A549 (cell line): ENCODE measurements at regions not wholly inside any gene's neighbourhood (a gene's known extent, or its start where the extent isn't known, plus 50 kb on each side); places are given as distances from the start of the nearest gene placed in this dataset.

ENCODE experiments used
- CEBPB ChIP-seq, 2 experiments: fragments of >200 bp in 1 of 2; sonication (Bioruptor Twin) in 1 of 2; formaldehyde crosslinking in 1 of 2; IDR thresholded peaks; 2 replicates each; pipeline ENCODE4 v1.6.1; 2012 to 2016
- CHD2 ChIP-seq: fragments of 150-350 bp; IDR thresholded peaks from 2 replicates; pipeline ENCODE4 v1.6.1; 2014; ENCODE audit warnings: low read length; ENCODE audit not compliant: partially characterized antibody
- ESRRA ChIP-seq: fragments of 150-350 bp; IDR thresholded peaks from 2 replicates; pipeline ENCODE4 v1.6.1; 2014; ENCODE audit warnings: mild to moderate bottlenecking, low read length, borderline replicate concordance
- JUN ChIP-seq, 2 experiments: fragments of >200 bp; sonication (Bioruptor Twin); formaldehyde crosslinking; IDR thresholded peaks; 2 replicates in 1 of 2; 3 replicates in 1 of 2; pipeline ENCODE4 v1.6.1; 2016 to 2017
- MAZ ChIP-seq: fragments of 150-350 bp; IDR thresholded peaks from 2 replicates; pipeline ENCODE4 v1.6.1; 2014; ENCODE audit warnings: antibody characterized with exemption, low read depth, low read length, borderline replicate concordance
- MYC ChIP-seq: IDR thresholded peaks from 2 replicates; pipeline ENCODE4 v1.6.1; 2012; ENCODE audit warnings: mild to moderate bottlenecking, inconsistent platforms, low read length, improper control_type of control experiment, borderline replicate concordance
- POLR2A ChIP-seq: IDR thresholded peaks from 2 replicates; pipeline ENCODE4 v1.6.1; 2012; ENCODE audit warnings: mild to moderate bottlenecking, low read length
- RAD21 ChIP-seq, 2 experiments: fragments of >200 bp in 1 of 2; sonication (Bioruptor Twin) in 1 of 2; formaldehyde crosslinking in 1 of 2; IDR thresholded peaks in 1 of 2; conservative IDR thresholded peaks in 1 of 2; 2 replicates in 1 of 2; 3 replicates in 1 of 2; pipeline ENCODE4 v1.6.1; 2012 to 2018; ENCODE audit warnings: inconsistent platforms in 1 of 2
- SREBF2 ChIP-seq: fragments of 450-650 bp; IDR thresholded peaks from 2 replicates; pipeline ENCODE4 v1.6.1; 2014; ENCODE audit warnings: mild to moderate bottlenecking, moderate library complexity
- TF ChIP-seq, protein P1 (sequence below): fragments of >200 bp; sonication (Bioruptor Twin); formaldehyde crosslinking; IDR thresholded peaks from 3 replicates; pipeline ENCODE4 v1.5.1; 2016
- TF ChIP-seq, protein P2 (sequence below): fragments of 450-650 bp; IDR thresholded peaks from 2 replicates; pipeline ENCODE4 v1.6.1; 2014; ENCODE audit warnings: antibody characterized with exemption
- TF ChIP-seq, protein P3 (sequence below): IDR thresholded peaks from 2 replicates; pipeline ENCODE4 v1.6.1; 2012

DNA sequence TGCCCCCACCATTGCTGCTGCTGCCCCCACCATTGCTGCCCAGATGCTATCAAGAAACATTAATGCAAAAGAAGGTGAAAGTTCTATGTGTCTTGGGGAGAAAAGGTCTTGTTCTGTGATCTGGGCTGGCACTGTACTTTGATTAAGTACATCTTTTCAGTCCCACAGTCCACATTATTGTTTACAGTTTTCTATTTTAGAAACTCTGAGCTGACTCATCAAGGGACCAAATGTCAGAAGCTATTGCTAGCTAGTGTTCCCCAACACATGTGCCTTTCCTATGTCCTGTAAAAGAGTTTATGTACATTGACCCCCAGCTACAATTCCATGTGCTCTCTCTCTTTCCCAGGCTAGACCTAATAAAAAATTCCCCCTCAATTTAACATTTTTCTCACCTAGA is 264.7 kb upstream of the NECTIN3 start:
- TF ChIP-seq, protein P1, sequence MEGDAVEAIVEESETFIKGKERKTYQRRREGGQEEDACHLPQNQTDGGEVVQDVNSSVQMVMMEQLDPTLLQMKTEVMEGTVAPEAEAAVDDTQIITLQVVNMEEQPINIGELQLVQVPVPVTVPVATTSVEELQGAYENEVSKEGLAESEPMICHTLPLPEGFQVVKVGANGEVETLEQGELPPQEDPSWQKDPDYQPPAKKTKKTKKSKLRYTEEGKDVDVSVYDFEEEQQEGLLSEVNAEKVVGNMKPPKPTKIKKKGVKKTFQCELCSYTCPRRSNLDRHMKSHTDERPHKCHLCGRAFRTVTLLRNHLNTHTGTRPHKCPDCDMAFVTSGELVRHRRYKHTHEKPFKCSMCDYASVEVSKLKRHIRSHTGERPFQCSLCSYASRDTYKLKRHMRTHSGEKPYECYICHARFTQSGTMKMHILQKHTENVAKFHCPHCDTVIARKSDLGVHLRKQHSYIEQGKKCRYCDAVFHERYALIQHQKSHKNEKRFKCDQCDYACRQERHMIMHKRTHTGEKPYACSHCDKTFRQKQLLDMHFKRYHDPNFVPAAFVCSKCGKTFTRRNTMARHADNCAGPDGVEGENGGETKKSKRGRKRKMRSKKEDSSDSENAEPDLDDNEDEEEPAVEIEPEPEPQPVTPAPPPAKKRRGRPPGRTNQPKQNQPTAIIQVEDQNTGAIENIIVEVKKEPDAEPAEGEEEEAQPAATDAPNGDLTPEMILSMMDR, result no peak
- no peak for TF ChIP-seq MAZ
- TF ChIP-seq POLR2A, result no peak
- no peak for TF ChIP-seq MYC
- TF ChIP-seq, protein P2, sequence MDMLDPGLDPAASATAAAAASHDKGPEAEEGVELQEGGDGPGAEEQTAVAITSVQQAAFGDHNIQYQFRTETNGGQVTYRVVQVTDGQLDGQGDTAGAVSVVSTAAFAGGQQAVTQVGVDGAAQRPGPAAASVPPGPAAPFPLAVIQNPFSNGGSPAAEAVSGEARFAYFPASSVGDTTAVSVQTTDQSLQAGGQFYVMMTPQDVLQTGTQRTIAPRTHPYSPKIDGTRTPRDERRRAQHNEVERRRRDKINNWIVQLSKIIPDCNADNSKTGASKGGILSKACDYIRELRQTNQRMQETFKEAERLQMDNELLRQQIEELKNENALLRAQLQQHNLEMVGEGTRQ, result no peak
- no peak for TF ChIP-seq CEBPB (IDR thresholded peaks at IDR 0.05)
- TF ChIP-seq, protein P3, sequence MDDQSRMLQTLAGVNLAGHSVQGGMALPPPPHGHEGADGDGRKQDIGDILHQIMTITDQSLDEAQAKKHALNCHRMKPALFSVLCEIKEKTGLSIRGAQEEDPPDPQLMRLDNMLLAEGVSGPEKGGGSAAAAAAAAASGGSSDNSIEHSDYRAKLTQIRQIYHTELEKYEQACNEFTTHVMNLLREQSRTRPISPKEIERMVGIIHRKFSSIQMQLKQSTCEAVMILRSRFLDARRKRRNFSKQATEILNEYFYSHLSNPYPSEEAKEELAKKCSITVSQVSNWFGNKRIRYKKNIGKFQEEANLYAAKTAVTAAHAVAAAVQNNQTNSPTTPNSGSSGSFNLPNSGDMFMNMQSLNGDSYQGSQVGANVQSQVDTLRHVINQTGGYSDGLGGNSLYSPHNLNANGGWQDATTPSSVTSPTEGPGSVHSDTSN, result no peak
- no peak for TF ChIP-seq SREBF2
- no peak for TF ChIP-seq ESRRA
- no peak for TF ChIP-seq JUN (IDR thresholded peaks at IDR 0.05)
- no peak for TF ChIP-seq RAD21 (conservative IDR thresholded peaks at IDR 0.05 in 1 of 2, IDR thresholded peaks at IDR 0.05 in 1 of 2)
- TF ChIP-seq CHD2, result no peak
